ENCODE measurements at regions not wholly inside any gene's neighbourhood (a gene's known extent, or its start where the extent isn't known, plus 50 kb on each side); places are given as distances from the start of the nearest gene placed in this dataset.
"Not testable (repeated sequence)": the region's sequence is repeated elsewhere in the genome, so short reads cannot be mapped to it uniquely, and the experiment has no call there.

DNA sequence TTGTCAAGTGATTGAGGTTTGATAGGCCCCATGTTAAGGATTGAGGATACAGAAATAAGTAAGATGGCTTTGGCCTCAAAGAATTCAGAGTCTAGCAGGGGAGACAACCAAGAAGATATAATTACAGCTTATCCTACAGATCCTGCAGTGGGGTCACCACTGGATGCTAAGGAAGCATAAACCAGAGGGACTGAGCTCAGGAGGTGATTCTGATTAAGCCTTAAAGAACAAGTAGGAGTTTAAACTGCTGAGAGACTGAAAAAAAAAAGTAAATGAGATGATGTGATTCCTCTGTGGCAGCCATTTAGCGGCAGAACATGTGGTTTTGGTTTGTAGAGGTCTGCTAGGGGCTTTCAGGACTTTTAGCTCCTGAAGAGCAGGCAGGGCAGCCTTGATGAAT is 72.1 kb upstream of the ROPN1 start:
- DNase-seq (ENCODE audit: low read depth in 2 of 2) = no peak
- H3K36me3 ChIP-seq (ENCODE audit: control insufficient read depth, insufficient read depth, low read length) = no peaks in the 10 kb centered on the region
- no peaks in the 10 kb centered on the region for H3K9me3 ChIP-seq (ENCODE audit: control insufficient read depth, insufficient read depth, low read depth, low read length)
- peaks cover 7% of the 10 kb centered on the region for H3K27me3 ChIP-seq (ENCODE audit: control insufficient read depth, insufficient read depth, low read length)
- TF ChIP-seq, protein P1, sequence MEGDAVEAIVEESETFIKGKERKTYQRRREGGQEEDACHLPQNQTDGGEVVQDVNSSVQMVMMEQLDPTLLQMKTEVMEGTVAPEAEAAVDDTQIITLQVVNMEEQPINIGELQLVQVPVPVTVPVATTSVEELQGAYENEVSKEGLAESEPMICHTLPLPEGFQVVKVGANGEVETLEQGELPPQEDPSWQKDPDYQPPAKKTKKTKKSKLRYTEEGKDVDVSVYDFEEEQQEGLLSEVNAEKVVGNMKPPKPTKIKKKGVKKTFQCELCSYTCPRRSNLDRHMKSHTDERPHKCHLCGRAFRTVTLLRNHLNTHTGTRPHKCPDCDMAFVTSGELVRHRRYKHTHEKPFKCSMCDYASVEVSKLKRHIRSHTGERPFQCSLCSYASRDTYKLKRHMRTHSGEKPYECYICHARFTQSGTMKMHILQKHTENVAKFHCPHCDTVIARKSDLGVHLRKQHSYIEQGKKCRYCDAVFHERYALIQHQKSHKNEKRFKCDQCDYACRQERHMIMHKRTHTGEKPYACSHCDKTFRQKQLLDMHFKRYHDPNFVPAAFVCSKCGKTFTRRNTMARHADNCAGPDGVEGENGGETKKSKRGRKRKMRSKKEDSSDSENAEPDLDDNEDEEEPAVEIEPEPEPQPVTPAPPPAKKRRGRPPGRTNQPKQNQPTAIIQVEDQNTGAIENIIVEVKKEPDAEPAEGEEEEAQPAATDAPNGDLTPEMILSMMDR (conservative IDR thresholded peaks at IDR 0.05 in 1 of 2, IDR thresholded peaks at IDR 0.05 in 1 of 2; ENCODE audit: low read depth in 1 of 2, low read length in 2 of 2) = no peak
- no peak for TF ChIP-seq EZH2 (IDR thresholded peaks at IDR 0.05; ENCODE audit: low read length, missing control alignments)
- H3K9ac ChIP-seq (ENCODE audit: insufficient read depth, low read length) = no peak overlapping the region
- no peak overlapping the region for H2AFZ ChIP-seq (ENCODE audit: low read length)
- H3K4me1 ChIP-seq (ENCODE audit: control insufficient read depth, extremely low read depth, insufficient read depth, low read length) = peaks cover 2% of the 10 kb centered on the region
- H4K20me1 ChIP-seq (ENCODE audit: control insufficient read depth, extremely low read depth, insufficient read depth, low read length) = no peaks in the 10 kb centered on the region
- no peak overlapping the region for H3K4me2 ChIP-seq (ENCODE audit: extremely low read depth, insufficient read depth, low read length)
- H3K79me2 ChIP-seq (ENCODE audit: control insufficient read depth, insufficient read depth, low read length) = no peaks in the 10 kb centered on the region
- H3K27ac ChIP-seq (ENCODE audit: insufficient read depth, low read length) = no peak overlapping the region
- H3K4me3 ChIP-seq (replicated peaks in 1 of 4; ENCODE audit: control extremely low read depth in 1 of 4, insufficient read depth in 1 of 4, low read depth in 3 of 4, low read length in 4 of 4) = no peak overlapping the region

DNA sequence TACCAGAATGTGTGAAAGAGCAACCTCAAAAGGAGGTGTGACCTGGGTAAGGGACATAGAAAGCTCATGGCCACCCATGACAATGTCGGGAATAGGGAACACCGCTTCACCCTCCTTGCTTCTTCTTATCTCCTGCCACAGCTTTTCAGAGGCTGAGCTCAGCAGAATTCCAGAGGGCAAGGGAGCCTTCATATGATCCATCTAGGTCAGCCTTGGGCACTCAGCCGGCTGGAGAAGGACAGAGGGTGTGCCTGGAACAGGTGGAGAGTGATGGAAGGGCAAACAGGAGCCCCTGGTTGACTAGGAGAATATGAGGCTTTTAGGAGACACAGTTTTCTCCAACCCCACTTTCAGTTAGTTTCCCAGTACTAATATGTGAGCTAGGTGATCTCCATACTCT is 74.6 kb upstream of the ROPN1 start:
- not testable (repeated sequence) for H3K4me3 ChIP-seq (replicated peaks in 1 of 4; ENCODE audit: control extremely low read depth in 1 of 4, insufficient read depth in 1 of 4, low read depth in 3 of 4, low read length in 4 of 4); H4K20me1 ChIP-seq (ENCODE audit: control insufficient read depth, extremely low read depth, insufficient read depth, low read length); H3K9ac ChIP-seq (ENCODE audit: insufficient read depth, low read length); H3K36me3 ChIP-seq (ENCODE audit: control insufficient read depth, insufficient read depth, low read length); H3K27me3 ChIP-seq (ENCODE audit: control insufficient read depth, insufficient read depth, low read length); H3K4me2 ChIP-seq (ENCODE audit: extremely low read depth, insufficient read depth, low read length); H3K4me1 ChIP-seq (ENCODE audit: control insufficient read depth, extremely low read depth, insufficient read depth, low read length); DNase-seq (ENCODE audit: low read depth in 2 of 2); H3K79me2 ChIP-seq (ENCODE audit: control insufficient read depth, insufficient read depth, low read length); H2AFZ ChIP-seq (ENCODE audit: low read length); H3K9me3 ChIP-seq (ENCODE audit: control insufficient read depth, insufficient read depth, low read depth, low read length); H3K27ac ChIP-seq (ENCODE audit: insufficient read depth, low read length)

DNA sequence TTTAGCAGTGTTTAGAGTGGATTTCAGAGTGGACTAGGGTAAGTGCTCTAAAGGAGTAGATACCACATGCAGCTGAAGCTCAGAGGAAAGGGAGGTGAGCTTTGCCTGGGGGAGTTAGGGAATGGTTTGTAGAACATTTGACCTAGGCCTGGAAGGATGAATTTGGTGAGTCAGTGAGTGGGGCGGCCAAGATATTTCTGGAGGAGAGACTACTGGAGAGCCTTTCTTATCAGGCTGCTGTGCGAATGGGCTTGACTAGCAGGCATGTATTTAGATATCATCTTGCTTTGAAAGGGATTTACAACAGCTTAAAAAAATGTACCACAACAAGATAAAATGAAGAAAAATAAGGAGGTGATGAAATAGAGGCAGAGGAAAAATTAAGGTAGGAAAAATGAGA is 77.8 kb upstream of the ROPN1 start:
- not testable (repeated sequence) for H3K36me3 ChIP-seq (ENCODE audit: control insufficient read depth, insufficient read depth, low read length); H3K4me3 ChIP-seq (replicated peaks in 1 of 4; ENCODE audit: control extremely low read depth in 1 of 4, insufficient read depth in 1 of 4, low read depth in 3 of 4, low read length in 4 of 4); H4K20me1 ChIP-seq (ENCODE audit: control insufficient read depth, extremely low read depth, insufficient read depth, low read length); H3K27ac ChIP-seq (ENCODE audit: insufficient read depth, low read length); H2AFZ ChIP-seq (ENCODE audit: low read length); H3K27me3 ChIP-seq (ENCODE audit: control insufficient read depth, insufficient read depth, low read length); H3K9me3 ChIP-seq (ENCODE audit: control insufficient read depth, insufficient read depth, low read depth, low read length); H3K79me2 ChIP-seq (ENCODE audit: control insufficient read depth, insufficient read depth, low read length); H3K4me2 ChIP-seq (ENCODE audit: extremely low read depth, insufficient read depth, low read length); H3K9ac ChIP-seq (ENCODE audit: insufficient read depth, low read length); H3K4me1 ChIP-seq (ENCODE audit: control insufficient read depth, extremely low read depth, insufficient read depth, low read length)
- DNase-seq (ENCODE audit: low read depth in 2 of 2) = peak in 1 of 2 donors; percentile 82

DNA sequence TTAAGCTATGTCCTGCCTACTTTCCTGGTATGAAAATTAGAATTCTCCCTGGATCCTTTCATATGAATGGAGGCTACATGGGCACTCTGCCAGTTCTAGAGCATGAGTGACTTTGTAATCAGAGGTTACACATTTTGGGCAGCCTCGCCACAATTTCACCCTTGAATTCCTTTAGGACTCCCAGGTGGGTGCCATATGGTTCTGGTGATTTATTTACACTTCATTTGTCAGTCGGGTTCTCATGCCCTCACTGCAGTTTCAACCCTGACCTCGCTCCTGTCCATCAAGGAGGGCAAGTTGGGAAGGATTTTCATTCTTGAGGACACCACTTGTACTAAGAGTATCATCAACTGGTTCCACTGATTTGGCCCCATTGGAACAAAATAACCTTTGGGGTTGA is 83.2 kb upstream of the ROPN1 start:
- not testable (repeated sequence) for H3K4me3 ChIP-seq (replicated peaks in 1 of 4; ENCODE audit: control extremely low read depth in 1 of 4, insufficient read depth in 1 of 4, low read depth in 3 of 4, low read length in 4 of 4); H3K9me3 ChIP-seq (ENCODE audit: control insufficient read depth, insufficient read depth, low read depth, low read length); H4K20me1 ChIP-seq (ENCODE audit: control insufficient read depth, extremely low read depth, insufficient read depth, low read length)

More for the DNA sequence above, 83.2 kb upstream of the ROPN1 start:
- H3K27me3 ChIP-seq (ENCODE audit: control insufficient read depth, insufficient read depth, low read length); DNase-seq (ENCODE audit: low read depth in 2 of 2); H3K4me1 ChIP-seq (ENCODE audit: control insufficient read depth, extremely low read depth, insufficient read depth, low read length); H3K27ac ChIP-seq (ENCODE audit: insufficient read depth, low read length); H3K9ac ChIP-seq (ENCODE audit: insufficient read depth, low read length); H3K4me2 ChIP-seq (ENCODE audit: extremely low read depth, insufficient read depth, low read length); H3K79me2 ChIP-seq (ENCODE audit: control insufficient read depth, insufficient read depth, low read length); H3K36me3 ChIP-seq (ENCODE audit: control insufficient read depth, insufficient read depth, low read length); H2AFZ ChIP-seq (ENCODE audit: low read length): not testable (repeated sequence)

Measured in fibroblast of lung (primary cell).